Effector CD8-positive, alpha-beta T cell (primary cell): ENCODE measurements at regions not wholly inside any gene's neighbourhood (a gene's known extent, or its start where the extent isn't known, plus 50 kb on each side); places are given as distances from the start of the nearest gene placed in this dataset.

Experiments
- DNase-seq: peaks from one replicate; lab custom pipeline; 2025; lab: John Stamatoyannopoulos, UW

DNA sequence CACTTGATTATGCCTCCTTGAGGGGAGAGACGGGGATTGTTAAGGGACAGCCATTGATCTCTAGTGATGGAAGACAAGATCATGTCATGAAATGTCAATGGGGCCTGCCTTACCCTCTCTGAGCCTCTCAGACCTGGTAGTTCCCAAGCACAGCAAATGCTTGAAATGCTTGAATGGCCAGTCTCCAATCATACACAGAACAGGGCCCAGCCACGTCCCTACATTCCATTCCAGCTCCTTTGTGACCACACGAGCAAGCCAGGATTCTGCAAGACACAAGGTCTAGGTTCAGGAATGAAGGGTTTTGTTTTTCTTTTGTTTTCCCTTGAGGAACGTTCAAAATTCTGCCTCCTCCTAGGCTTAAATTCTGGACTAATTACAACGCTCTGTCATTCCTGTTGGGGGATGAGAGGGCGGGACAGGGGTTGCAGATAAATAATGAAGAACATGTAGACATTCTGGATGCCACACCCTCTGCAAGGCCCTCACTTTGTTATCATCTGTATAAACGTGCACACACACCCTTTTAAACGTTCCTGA, 98.1 kb upstream of the YPEL5 start:
- no peak for DNase-seq

- DNase-seq, result no peak
Observed at GRCh38 chr2:30055548-30055947, 91.3 kb upstream of the YPEL5 start.

GRCh38 chr2:30060562-30060961, 86.2 kb upstream of the YPEL5 start:
- no peak for DNase-seq

DNA sequence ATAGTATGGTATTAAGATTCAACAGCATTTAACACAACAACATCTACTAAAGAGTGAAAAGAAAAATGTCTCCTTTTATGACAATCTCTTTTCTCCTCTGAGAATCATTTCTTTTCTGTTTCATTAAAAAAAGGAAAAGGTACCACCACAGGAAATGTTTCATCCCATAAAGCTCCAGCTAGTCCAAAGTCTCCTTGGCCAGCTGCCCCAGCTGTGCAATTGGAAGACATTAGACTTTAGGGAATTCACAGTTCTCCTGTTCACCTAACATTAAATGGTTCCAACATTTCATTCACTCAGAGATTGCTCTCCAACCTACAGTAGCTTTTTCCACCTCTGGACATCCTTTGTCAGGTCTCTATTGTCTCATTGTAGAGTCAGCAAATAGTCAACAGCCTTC, 78.7 kb upstream of the YPEL5 start:
- no peak for DNase-seq

DNA sequence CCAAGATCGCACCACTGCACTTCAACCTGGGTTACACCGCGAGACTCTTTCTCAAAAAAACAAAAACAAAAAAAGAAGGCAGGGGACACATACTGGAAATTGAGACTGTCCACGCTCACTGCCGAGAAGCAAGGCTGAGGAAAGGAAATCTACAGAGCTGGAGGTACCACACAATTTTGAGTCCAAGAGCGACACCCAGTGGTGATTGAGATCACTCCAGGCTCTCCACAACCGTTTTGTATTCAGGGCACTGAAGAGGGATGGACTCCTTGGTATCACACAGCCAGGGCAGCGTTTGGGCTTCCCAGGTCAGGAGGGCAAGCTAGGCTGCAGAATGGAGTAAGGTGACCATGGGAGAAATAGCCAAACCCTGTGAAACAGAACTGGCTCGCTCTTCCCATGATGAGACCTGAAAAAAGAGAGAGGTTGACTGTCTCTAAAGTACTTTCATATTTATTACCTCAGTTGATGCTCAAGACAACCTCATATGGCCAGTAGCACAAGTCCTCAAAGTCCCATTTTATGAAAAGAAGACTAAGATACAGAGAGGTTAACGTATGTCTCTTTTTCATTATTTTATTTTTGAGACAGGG, 74.5 kb upstream of the YPEL5 start:
- peak; percentile 9 for DNase-seq

- no peak for DNase-seq
Observed at GRCh38 chr2:30073523-30073922, 73.3 kb upstream of the YPEL5 start.

DNA sequence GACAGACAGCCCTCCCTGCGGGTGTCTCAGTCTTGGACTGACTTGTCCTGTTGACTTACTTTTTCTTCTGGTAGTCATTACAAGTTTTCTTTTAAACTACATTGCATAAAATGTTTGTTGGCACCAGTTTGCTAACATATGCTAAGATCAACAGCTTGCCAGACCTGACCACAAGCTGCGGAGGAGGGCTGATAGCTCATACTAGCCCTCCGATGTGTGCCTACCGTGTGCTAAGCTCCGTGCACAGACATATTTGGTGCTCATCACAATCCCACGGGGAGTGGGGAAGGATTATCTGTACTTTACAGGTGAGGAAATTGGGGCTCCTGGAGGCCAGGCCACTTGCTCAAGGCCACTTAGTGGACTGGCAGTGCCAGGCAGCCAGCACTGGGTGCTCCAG, 72.8 kb upstream of the YPEL5 start:
- DNase-seq, result no peak

DNA sequence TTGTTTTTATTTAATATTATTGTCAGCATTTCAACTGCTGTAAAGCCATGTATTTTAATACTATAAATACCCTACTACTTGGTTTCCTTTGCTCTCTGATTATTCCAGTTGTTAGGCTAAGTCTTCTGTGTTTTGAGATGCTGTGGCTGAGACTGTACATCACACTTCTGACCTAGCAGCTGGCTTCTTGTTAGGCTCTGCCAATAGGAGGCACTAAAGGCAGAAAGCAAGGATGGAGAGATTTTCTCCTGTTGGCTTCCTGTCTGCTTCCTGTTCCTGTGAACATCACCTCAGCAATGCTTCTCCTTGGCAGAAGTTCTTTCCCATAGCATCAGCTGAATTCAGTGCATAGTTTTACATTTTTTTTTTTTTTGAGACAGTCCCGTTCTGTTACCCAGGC, 68.3 kb upstream of the YPEL5 start:
- no peak for DNase-seq

DNA sequence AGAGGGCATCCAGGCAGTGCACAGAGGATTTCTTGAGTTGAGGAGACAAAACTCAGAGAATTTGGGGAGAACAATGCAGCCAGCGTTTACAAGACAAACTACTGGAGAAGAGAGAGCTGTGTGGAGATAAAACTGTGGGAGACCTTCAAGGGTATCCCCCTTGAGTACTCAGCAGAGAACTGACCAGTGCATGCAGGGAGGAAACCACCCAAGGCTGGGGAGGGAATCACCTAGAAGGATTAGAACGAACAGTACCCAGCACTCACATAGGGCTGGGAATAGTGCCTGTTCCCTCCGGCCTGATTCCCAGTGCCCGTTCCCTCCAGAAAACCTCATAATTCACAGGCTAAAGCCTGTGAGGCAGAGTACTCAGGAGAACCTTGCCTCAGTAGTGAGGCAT, 61.9 kb upstream of the YPEL5 start:
- no peak for DNase-seq

DNA sequence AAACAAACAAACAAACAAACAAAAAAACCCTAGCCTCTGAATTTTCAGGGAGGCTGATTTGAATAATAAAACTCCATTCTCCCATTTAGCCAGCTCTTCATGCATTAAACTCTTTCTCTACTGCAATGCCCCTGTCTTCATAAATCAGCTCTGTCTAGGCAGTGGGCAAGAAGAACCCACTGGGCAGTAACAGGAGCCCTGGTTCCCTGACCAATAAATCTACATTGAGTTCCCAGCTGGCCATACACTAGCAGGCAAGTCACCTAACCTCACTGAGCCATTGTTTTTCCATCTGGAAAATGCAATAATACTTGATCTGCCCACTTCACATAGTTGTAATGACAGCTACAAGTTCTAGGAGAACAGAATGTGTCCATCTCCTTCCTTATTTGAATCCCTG, 57.6 kb upstream of the YPEL5 start:
- no peak for DNase-seq

- no peak for DNase-seq
Observed at GRCh38 chr2:30095402-30095801, 51.4 kb upstream of the YPEL5 start.

DNA sequence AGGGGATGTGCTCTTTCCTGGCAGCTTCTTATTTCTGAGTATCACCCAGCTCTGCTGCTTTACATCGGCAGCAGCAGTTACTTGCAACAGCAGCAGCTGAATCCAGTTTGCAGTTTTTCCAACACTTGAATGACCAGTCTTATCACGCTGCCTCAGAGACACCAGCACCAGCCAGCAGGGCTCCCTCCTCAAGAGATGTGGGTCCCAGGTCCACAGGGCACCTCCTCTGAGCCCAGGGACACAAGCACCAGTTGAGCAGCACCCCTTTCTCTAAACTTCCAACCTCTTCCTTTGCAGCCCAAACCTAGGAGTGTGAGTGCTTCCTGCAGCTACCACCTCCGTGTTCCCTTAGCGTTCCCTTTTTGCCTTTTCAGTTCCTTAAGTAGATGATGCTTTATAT, 50.4 kb upstream of the YPEL5 start:
- DNase-seq, result no peak
